ENCODE measurements at regions not wholly inside any gene's neighbourhood (a gene's known extent, or its start where the extent isn't known, plus 50 kb on each side); places are given as distances from the start of the nearest gene placed in this dataset.

DNA sequence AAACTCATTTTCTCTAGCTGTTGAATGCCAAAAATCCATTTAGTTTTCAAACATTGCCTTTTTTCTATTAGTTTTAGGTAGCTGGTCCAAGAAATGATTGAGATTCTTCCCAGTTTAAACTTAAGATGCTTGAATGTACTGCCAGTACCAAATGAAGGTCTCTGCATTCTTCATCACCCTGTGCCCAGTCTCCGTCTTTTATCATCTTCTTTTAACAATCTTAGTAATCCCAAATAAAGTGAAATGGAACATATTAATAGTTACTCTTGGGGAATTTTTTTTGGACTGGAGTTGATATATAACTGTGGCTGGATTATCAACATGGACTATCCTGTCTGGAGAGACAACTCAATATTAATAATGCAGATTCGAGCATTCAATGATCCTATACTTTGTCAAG, 54.1 kb upstream of the PCED1B start:
- no peak for TF ChIP-seq JUNB (IDR thresholded peaks at IDR 0.05)
- no peak for TF ChIP-seq MYC (IDR thresholded peaks at IDR 0.05; ENCODE audit: borderline replicate concordance, low read length)
- TF ChIP-seq CHD2 (IDR thresholded peaks at IDR 0.05; ENCODE audit: low read length, partially characterized antibody), result no peak
- TF ChIP-seq RCOR1 (IDR thresholded peaks at IDR 0.05; ENCODE audit: low read depth, low read length), result no peak
- TF ChIP-seq RAD21 (conservative IDR thresholded peaks at IDR 0.05 in 1 of 2, IDR thresholded peaks at IDR 0.05 in 1 of 2), result no peak
- TF ChIP-seq RNF2 (IDR thresholded peaks at IDR 0.05; ENCODE audit: borderline replicate concordance, low read depth), result no peak
- no peak for TF ChIP-seq BHLHE40 (IDR thresholded peaks at IDR 0.05; ENCODE audit: low read depth, low read length)
- TF ChIP-seq ZNF302 (CRISPR knock-in tag; IDR thresholded peaks at IDR 0.05), result no peak
- TF ChIP-seq, protein P1, sequence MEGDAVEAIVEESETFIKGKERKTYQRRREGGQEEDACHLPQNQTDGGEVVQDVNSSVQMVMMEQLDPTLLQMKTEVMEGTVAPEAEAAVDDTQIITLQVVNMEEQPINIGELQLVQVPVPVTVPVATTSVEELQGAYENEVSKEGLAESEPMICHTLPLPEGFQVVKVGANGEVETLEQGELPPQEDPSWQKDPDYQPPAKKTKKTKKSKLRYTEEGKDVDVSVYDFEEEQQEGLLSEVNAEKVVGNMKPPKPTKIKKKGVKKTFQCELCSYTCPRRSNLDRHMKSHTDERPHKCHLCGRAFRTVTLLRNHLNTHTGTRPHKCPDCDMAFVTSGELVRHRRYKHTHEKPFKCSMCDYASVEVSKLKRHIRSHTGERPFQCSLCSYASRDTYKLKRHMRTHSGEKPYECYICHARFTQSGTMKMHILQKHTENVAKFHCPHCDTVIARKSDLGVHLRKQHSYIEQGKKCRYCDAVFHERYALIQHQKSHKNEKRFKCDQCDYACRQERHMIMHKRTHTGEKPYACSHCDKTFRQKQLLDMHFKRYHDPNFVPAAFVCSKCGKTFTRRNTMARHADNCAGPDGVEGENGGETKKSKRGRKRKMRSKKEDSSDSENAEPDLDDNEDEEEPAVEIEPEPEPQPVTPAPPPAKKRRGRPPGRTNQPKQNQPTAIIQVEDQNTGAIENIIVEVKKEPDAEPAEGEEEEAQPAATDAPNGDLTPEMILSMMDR (IDR thresholded peaks at IDR 0.05), result no peak
- TF ChIP-seq MAFK (IDR thresholded peaks at IDR 0.05; ENCODE audit: partially characterized antibody), result no peak
- no peak for TF ChIP-seq MAX (IDR thresholded peaks at IDR 0.05)
- TF ChIP-seq HDAC2 (IDR thresholded peaks at IDR 0.05), result no peak
